ENCODE measurements at regions not wholly inside any gene's neighbourhood (a gene's known extent, or its start where the extent isn't known, plus 50 kb on each side); places are given as distances from the start of the nearest gene placed in this dataset.

- no peak for TF ChIP-seq POLR2A (IDR thresholded peaks at IDR 0.05)
- TF ChIP-seq CTCF (IDR thresholded peaks at IDR 0.05 in 4 of 5, conservative IDR thresholded peaks at IDR 0.05 in 1 of 5) = no peak
Observed at GRCh38 chr16:49068224-49068623, 213.4 kb downstream of the CBLN1 start.

Measured in gastrocnemius medialis (tissue), 4 donors.